Ovary (tissue), 7 donors: ENCODE measurements at regions not wholly inside any gene's neighbourhood (a gene's known extent, or its start where the extent isn't known, plus 50 kb on each side); places are given as distances from the start of the nearest gene placed in this dataset.

Experiments used
- DNase-seq, 5 donors: peaks; one replicate each; pipeline ENCODE4 v3.0.0-alpha.2; 2019 to 2020
- H3K27ac ChIP-seq, 2 donors: fragments of 200-600 bp; one replicate each; pipeline versions ENCODE4 v1.5.1 to v1.8.0; 2019 to 2022
- H3K27me3 ChIP-seq: fragments of 200-600 bp; one replicate; pipeline ENCODE4 v1.8.0; 2022
- H3K36me3 ChIP-seq: fragments of 200-600 bp; sonication (generic); one replicate; pipeline ENCODE4 v1.5.1; 2019
- H3K4me1 ChIP-seq: one replicate; pipeline ENCODE4 v1.8.1; 2013; ENCODE audit warnings: mild to moderate bottlenecking, moderate library complexity; ENCODE audit not compliant: insufficient read depth
- H3K4me3 ChIP-seq: fragments of 200-600 bp; sonication (generic); one replicate; pipeline ENCODE4 v1.5.1; 2017
- H3K9me3 ChIP-seq, 2 donors: fragments of 200-600 bp in 1 of 2; sonication (generic) in 1 of 2; one replicate each; pipeline versions ENCODE4 v1.5.1 to v1.8.1; 2013 to 2019; ENCODE audit warnings: mild to moderate bottlenecking in 1 of 2, moderate library complexity in 1 of 2
- CTCF ChIP-seq, 3 donors: fragments of 450-650 bp in 2 of 3; fragments of 200-600 bp in 1 of 3; IDR thresholded peaks; one replicate each; pipeline versions ENCODE4 v1.5.1 to v1.8.0; 2016 to 2022; ENCODE audit warnings: antibody characterized with exemption in 3 of 3, mild to moderate bottlenecking in 1 of 3
- EP300 ChIP-seq: sonication (generic); formaldehyde crosslinking; IDR thresholded peaks from one replicate; pipeline ENCODE4 v1.6.1; 2017; ENCODE audit warnings: antibody characterized with exemption
- POLR2A ChIP-seq: fragments of 450-650 bp; IDR thresholded peaks from one replicate; pipeline ENCODE4 v1.6.1; 2017; ENCODE audit warnings: antibody characterized with exemption, mild to moderate bottlenecking, moderate library complexity
- WGBS, 3 donors: extraction: QIAGEN DNeasy Blood & Tissue Kit in 1 of 3; methylation state at CpG; one replicate each; pipeline versions ENCODE4 v1.1.5 to v1.1.7; 2013 to 2017; 5-methylcytosine and 5-hydroxymethylcytosine counted together
- intact Hi-C, 4 donors: fragments of 100-400 bp; cut with DNase I; formaldehyde crosslinking; loops; one replicate each; pipeline versions ENCODE4 v1.11.0 to v1.15.1; 2022 to 2023
- donor health status: DM: no; HTN: no; CAD: no; lungs with moderate emphysema.
- donor health status: DM: no; HTN: no; CAD: no.
- donor health status: Bipolar disorder and iron deficiency.
- donor health status: DM: no; HTN: no; CAD: no.
- donor health status: DM: yes; HTN: yes; CAD: no.

GRCh38 chr1:60821156-60821555, 261.2 kb upstream of the NFIA start:
- 86 to 88% (median 86%) methylated on average over 1 of the region's 1 CpG for WGBS, 3 donors
- TF ChIP-seq CTCF (IDR thresholded peaks at IDR 0.05) (no peak), POLR2A (no peak), EP300 (no peak)
- intact Hi-C loops = no loop called here
- no peaks in the 10 kb centered on the region for H3K4me1 ChIP-seq
- no peak overlapping the region for H3K27ac ChIP-seq
- DNase-seq = no peak
- H3K36me3 ChIP-seq = no peaks in the 10 kb centered on the region
- no peak overlapping the region for H3K4me3 ChIP-seq
- no peaks in the 10 kb centered on the region for H3K27me3 ChIP-seq
- H3K9me3 ChIP-seq = no peaks in the 10 kb centered on the region

- WGBS, 3 donors = 67 to 71% (median 69%) methylated on average over 4 of the region's 4 CpGs
- intact Hi-C loops = no loop called here
- Histone ChIP-seq H3K9me3 (no peaks in the 10 kb centered on the region), H3K36me3 (no peaks in the 10 kb centered on the region), H3K27me3 (no peaks in the 10 kb centered on the region), H3K4me3 (no peak overlapping the region), H3K27ac (no peak overlapping the region), H3K4me1 (no peaks in the 10 kb centered on the region)
- no peak for DNase-seq
- no peak for TF ChIP-seq EP300
- TF ChIP-seq CTCF (IDR thresholded peaks at IDR 0.05) = no peak
- TF ChIP-seq POLR2A = no peak
Measured at GRCh38 chr1:60818969-60819701, 263.2 kb upstream of the NFIA start.

- no peaks in the 10 kb centered on the region for H3K36me3 ChIP-seq
- 39 to 58% (median 54%) methylated on average over 3 of the region's 3 CpGs for WGBS, 3 donors
- DNase-seq = no peak
- no peak overlapping the region for H3K27ac ChIP-seq
- H3K4me1 ChIP-seq = no peaks in the 10 kb centered on the region
- intact Hi-C loops = no loop called here
- no peaks in the 10 kb centered on the region for H3K27me3 ChIP-seq
- H3K4me3 ChIP-seq = no peak overlapping the region
- TF ChIP-seq EP300 = no peak
- TF ChIP-seq CTCF (IDR thresholded peaks at IDR 0.05) = no peak
- no peak for TF ChIP-seq POLR2A
- H3K9me3 ChIP-seq = no peaks in the 10 kb centered on the region
Measured at GRCh38 chr1:60813071-60813470, 269.3 kb upstream of the NFIA start.

GRCh38 chr1:60809204-60809980, 273.0 kb upstream of the NFIA start:
- no peaks in the 10 kb centered on the region for H3K36me3 ChIP-seq
- TF ChIP-seq POLR2A = no peak
- no peak for TF ChIP-seq CTCF (IDR thresholded peaks at IDR 0.05)
- TF ChIP-seq EP300 = no peak
- intact Hi-C loops = no loop called here
- no peaks in the 10 kb centered on the region for H3K27me3 ChIP-seq
- H3K27ac ChIP-seq = no peak overlapping the region
- H3K4me3 ChIP-seq = no peak overlapping the region
- H3K4me1 ChIP-seq = no peaks in the 10 kb centered on the region
- no peak for DNase-seq
- H3K9me3 ChIP-seq = no peaks in the 10 kb centered on the region
- 57 to 68% (median 61%) methylated on average over 8 of the region's 8 CpGs for WGBS, 3 donors
